Mesothelial cell of epicardium (in vitro differentiated cells): ENCODE measurements at regions not wholly inside any gene's neighbourhood (a gene's known extent, or its start where the extent isn't known, plus 50 kb on each side); places are given as distances from the start of the nearest gene placed in this dataset.

Source experiments
- DNase-seq, 2 experiments: peaks; one replicate each; pipeline ENCODE4 v3.0.0; 2021; ENCODE audit warnings: low spot score in 2 of 2; ENCODE audit not compliant: unreplicated experiment in 2 of 2
- H3K27ac Mint-ChIP-seq: 2 replicates; pipeline ENCODE4 v1.8.0; 2021; ENCODE audit warnings: mixed read lengths
- H3K27me3 Mint-ChIP-seq: 2 replicates; pipeline ENCODE4 v1.8.0; 2021; ENCODE audit warnings: low read depth, mixed read lengths
- H3K36me3 Mint-ChIP-seq: 2 replicates; pipeline ENCODE4 v1.8.0; 2021; ENCODE audit warnings: mixed read lengths
- H3K4me1 Mint-ChIP-seq: 2 replicates; pipeline ENCODE4 v1.8.0; 2021; ENCODE audit warnings: mixed read lengths
- H3K4me3 Mint-ChIP-seq: 2 replicates; pipeline ENCODE4 v1.8.0; 2021; ENCODE audit warnings: mild to moderate bottlenecking, moderate library complexity, mixed read lengths
- H3K9me3 Mint-ChIP-seq: 2 replicates; pipeline ENCODE4 v1.8.0; 2021; ENCODE audit warnings: mixed read lengths
- CTCF ChIP-seq: fragments of 200-600 bp; sonication (generic); IDR thresholded peaks from one replicate; pipeline ENCODE4 v1.5.0; 2021; ENCODE audit warnings: antibody characterized with exemption; ENCODE audit not compliant: unreplicated experiment

- H3K4me1 Mint-ChIP-seq, result peaks cover 39% of the 10 kb centered on the region
- no peak overlapping the region for H3K27ac Mint-ChIP-seq
- no peaks in the 10 kb centered on the region for H3K27me3 Mint-ChIP-seq
- no peak overlapping the region for H3K4me3 Mint-ChIP-seq
- H3K9me3 Mint-ChIP-seq, result peaks cover 10% of the 10 kb centered on the region
- TF ChIP-seq CTCF, result no peak
- no peak for DNase-seq
- no peaks in the 10 kb centered on the region for H3K36me3 Mint-ChIP-seq
Observed at GRCh38 chr6:4324746-4325145, 189.4 kb upstream of the ECI2 start.

GRCh38 chr6:4323322-4323721 is 187.9 kb upstream of the ECI2 start:
- no peak overlapping the region for H3K4me3 Mint-ChIP-seq
- H3K4me1 Mint-ChIP-seq, result peaks cover 45% of the 10 kb centered on the region

GRCh38 chr6:4322846-4323309 is 187.5 kb upstream of the ECI2 start:
- Mint-ChIP-seq H3K36me3 (no peaks in the 10 kb centered on the region), H3K4me3 (no peak overlapping the region)

More at GRCh38 chr6:4323322-4323721, 187.9 kb upstream of the ECI2 start:
- H3K36me3 Mint-ChIP-seq, result no peaks in the 10 kb centered on the region
- no peak for TF ChIP-seq CTCF
- peak overlapping the region; percentile 20 for H3K27ac Mint-ChIP-seq
- no peaks in the 10 kb centered on the region for H3K27me3 Mint-ChIP-seq
- peaks cover 10% of the 10 kb centered on the region for H3K9me3 Mint-ChIP-seq
- DNase-seq, result no peak

GRCh38 chr6:4322134-4322845 is 186.9 kb upstream of the ECI2 start:
- no peaks in the 10 kb centered on the region for H3K27me3 Mint-ChIP-seq
- no peak overlapping the region for H3K4me3 Mint-ChIP-seq
- peaks cover 7% of the 10 kb centered on the region for H3K9me3 Mint-ChIP-seq
- no peak overlapping the region for H3K27ac Mint-ChIP-seq
- DNase-seq, result no peak
- no peaks in the 10 kb centered on the region for H3K36me3 Mint-ChIP-seq
- no peak for TF ChIP-seq CTCF
- H3K4me1 Mint-ChIP-seq, result peaks cover 56% of the 10 kb centered on the region

More at GRCh38 chr6:4322846-4323309, 187.5 kb upstream of the ECI2 start:
- Mint-ChIP-seq H3K27me3 (no peaks in the 10 kb centered on the region), H3K4me1 (peaks cover 50% of the 10 kb centered on the region), H3K27ac (no peak overlapping the region), H3K9me3 (peaks cover 10% of the 10 kb centered on the region)
- no peak for DNase-seq
- TF ChIP-seq CTCF, result no peak

GRCh38 chr6:4320860-4321259 is 185.5 kb upstream of the ECI2 start:
- Mint-ChIP-seq H3K27me3 (no peaks in the 10 kb centered on the region), H3K9me3 (no peaks in the 10 kb centered on the region), H3K4me1 (peaks cover 66% of the 10 kb centered on the region), H3K27ac (peak overlapping the region; percentile 55), H3K4me3 (no peak overlapping the region), H3K36me3 (no peaks in the 10 kb centered on the region)
- TF ChIP-seq CTCF, result no peak
- no peak for DNase-seq
